ENCODE measurements at regions not wholly inside any gene's neighbourhood (a gene's known extent, or its start where the extent isn't known, plus 50 kb on each side); places are given as distances from the start of the nearest gene placed in this dataset.

DNA sequence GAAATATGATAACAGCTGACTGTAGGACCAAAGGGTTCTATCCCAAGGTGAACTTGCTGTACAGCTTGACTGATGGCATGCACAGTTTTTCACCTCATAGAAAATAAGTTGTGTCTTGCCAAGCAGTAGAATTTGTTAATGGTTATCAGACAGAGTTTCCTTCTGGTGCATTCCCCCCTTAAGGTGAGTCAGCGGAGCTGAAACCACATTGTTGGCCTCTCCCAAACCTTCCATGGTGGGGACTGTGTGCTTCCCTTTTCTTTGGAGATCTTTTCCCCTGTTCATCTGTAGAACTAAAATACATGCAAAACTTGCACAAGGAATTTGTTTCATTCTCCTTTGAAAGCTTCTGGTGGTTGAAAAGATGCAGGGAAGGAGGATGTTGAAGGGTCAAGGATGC lies 179.8 kb downstream of the FGF1 start:
- ChIA-PET SMC1A (ENCODE audit: uncharacterized antibody, unreplicated experiment) (no interaction called here), CTCF (interaction anchor here (0.7 kb wide), 1 partner anchor 81 kb away, joined by 3 read pairs; no protein-coding TSS in a partner anchor), POLR2A (no interaction called here), RAD21 (ENCODE audit: unreplicated experiment) (no interaction called here)
- H3K79me2 ChIP-seq (ENCODE audit: control insufficient read depth, insufficient read depth, low read length), result no peaks in the 10 kb centered on the region
- H3K9me3 ChIP-seq (replicated peaks; ENCODE audit: control insufficient read depth, insufficient read depth, low read length), result no peaks in the 10 kb centered on the region
- no peak overlapping the region for H3K4me2 ChIP-seq (ENCODE audit: control insufficient read depth, insufficient read depth)
- ATAC-seq, result no peak
- no peak overlapping the region for H3K9ac ChIP-seq (ENCODE audit: control insufficient read depth, insufficient read depth, low read length)
- H3K27me3 ChIP-seq (replicated peaks in 1 of 2; ENCODE audit: control insufficient read depth in 2 of 2, insufficient read depth in 2 of 2, low read length in 1 of 2), result no peaks in the 10 kb centered on the region
- 93% methylated on average over 1 of the region's 1 CpG for WGBS (ENCODE audit: insufficient coverage, insufficient replicate concordance, low lambda C conversion rate, missing lambda C conversion rate)
- H3K4me3 ChIP-seq, result no peak overlapping the region
- BruUV-seq (replicated peaks), result no TSS peak
- no peak for DNase-seq (ENCODE audit: low read depth, low spot score)
- no peak overlapping the region for H3K27ac ChIP-seq (ENCODE audit: control insufficient read depth, insufficient read depth)
- no peak for FAIRE-seq
- H2AFZ ChIP-seq (ENCODE audit: control insufficient read depth, low read depth, low read length), result no peak overlapping the region
- in situ Hi-C loops (cut with MboI) (no loop called here), intact Hi-C loops (cut with micrococcal nuclease; ENCODE audit: unreplicated experiment) (no loop called here)
- no peaks in the 10 kb centered on the region for H3K36me3 ChIP-seq (ENCODE audit: control insufficient read depth in 2 of 2, insufficient read depth in 2 of 2, low read length in 1 of 2)
- H4K20me1 ChIP-seq (ENCODE audit: control insufficient read depth, insufficient read depth), result no peaks in the 10 kb centered on the region
- no peaks in the 10 kb centered on the region for H3K4me1 ChIP-seq (ENCODE audit: control insufficient read depth, insufficient read depth, low read length)
- TF ChIP-seq PML (IDR thresholded peaks at IDR 0.05; ENCODE audit: low read length) (no peak), TCF7 (IDR thresholded peaks at IDR 0.05; ENCODE audit: borderline replicate concordance) (no peak), SRF (IDR thresholded peaks at IDR 0.05; ENCODE audit: low read depth in 2 of 2, low read length in 2 of 2) (no peak), SIX5 (IDR thresholded peaks at IDR 0.05; ENCODE audit: low read depth, low read length, severe bottlenecking) (no peak), POLR2AphosphoS2 (IDR thresholded peaks at IDR 0.05; ENCODE audit: low read depth, low read length) (no peak), RAD21 (IDR thresholded peaks at IDR 0.05; ENCODE audit: insufficient read depth, low read depth, low read length) (no peak), SPI1 (IDR thresholded peaks at IDR 0.05; ENCODE audit: borderline replicate concordance, insufficient read depth, low read depth, low read length) (no peak), SMAD5 (IDR thresholded peaks at IDR 0.05; ENCODE audit: low read depth) (no peak), ZBED1 (IDR thresholded peaks at IDR 0.05; ENCODE audit: borderline replicate concordance) (no peak)
- TF ChIP-seq, protein P1, sequence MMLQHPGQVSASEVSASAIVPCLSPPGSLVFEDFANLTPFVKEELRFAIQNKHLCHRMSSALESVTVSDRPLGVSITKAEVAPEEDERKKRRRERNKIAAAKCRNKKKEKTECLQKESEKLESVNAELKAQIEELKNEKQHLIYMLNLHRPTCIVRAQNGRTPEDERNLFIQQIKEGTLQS (IDR thresholded peaks at IDR 0.05; ENCODE audit: borderline replicate concordance, extremely low read depth, low read depth, low read length), result no peak
- TF ChIP-seq, protein P2, sequence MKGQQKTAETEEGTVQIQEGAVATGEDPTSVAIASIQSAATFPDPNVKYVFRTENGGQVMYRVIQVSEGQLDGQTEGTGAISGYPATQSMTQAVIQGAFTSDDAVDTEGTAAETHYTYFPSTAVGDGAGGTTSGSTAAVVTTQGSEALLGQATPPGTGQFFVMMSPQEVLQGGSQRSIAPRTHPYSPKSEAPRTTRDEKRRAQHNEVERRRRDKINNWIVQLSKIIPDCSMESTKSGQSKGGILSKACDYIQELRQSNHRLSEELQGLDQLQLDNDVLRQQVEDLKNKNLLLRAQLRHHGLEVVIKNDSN (IDR thresholded peaks at IDR 0.05; ENCODE audit: borderline replicate concordance, extremely low read length, insufficient read depth, low read depth, low read length), result no peak
- TF ChIP-seq, protein P3, sequence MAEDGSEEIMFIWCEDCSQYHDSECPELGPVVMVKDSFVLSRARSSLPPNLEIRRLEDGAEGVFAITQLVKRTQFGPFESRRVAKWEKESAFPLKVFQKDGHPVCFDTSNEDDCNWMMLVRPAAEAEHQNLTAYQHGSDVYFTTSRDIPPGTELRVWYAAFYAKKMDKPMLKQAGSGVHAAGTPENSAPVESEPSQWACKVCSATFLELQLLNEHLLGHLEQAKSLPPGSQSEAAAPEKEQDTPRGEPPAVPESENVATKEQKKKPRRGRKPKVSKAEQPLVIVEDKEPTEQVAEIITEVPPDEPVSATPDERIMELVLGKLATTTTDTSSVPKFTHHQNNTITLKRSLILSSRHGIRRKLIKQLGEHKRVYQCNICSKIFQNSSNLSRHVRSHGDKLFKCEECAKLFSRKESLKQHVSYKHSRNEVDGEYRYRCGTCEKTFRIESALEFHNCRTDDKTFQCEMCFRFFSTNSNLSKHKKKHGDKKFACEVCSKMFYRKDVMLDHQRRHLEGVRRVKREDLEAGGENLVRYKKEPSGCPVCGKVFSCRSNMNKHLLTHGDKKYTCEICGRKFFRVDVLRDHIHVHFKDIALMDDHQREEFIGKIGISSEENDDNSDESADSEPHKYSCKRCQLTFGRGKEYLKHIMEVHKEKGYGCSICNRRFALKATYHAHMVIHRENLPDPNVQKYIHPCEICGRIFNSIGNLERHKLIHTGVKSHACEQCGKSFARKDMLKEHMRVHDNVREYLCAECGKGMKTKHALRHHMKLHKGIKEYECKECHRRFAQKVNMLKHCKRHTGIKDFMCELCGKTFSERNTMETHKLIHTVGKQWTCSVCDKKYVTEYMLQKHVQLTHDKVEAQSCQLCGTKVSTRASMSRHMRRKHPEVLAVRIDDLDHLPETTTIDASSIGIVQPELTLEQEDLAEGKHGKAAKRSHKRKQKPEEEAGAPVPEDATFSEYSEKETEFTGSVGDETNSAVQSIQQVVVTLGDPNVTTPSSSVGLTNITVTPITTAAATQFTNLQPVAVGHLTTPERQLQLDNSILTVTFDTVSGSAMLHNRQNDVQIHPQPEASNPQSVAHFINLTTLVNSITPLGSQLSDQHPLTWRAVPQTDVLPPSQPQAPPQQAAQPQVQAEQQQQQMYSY (CRISPR knock-in tag; IDR thresholded peaks at IDR 0.05), result no peak
- TF ChIP-seq, protein P4, sequence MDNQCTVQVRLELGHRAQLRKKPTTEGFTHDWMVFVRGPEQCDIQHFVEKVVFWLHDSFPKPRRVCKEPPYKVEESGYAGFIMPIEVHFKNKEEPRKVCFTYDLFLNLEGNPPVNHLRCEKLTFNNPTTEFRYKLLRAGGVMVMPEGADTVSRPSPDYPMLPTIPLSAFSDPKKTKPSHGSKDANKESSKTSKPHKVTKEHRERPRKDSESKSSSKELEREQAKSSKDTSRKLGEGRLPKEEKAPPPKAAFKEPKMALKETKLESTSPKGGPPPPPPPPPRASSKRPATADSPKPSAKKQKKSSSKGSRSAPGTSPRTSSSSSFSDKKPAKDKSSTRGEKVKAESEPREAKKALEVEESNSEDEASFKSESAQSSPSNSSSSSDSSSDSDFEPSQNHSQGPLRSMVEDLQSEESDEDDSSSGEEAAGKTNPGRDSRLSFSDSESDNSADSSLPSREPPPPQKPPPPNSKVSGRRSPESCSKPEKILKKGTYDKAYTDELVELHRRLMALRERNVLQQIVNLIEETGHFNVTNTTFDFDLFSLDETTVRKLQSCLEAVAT (IDR thresholded peaks at IDR 0.05), result no peak
- TF ChIP-seq, protein P5, sequence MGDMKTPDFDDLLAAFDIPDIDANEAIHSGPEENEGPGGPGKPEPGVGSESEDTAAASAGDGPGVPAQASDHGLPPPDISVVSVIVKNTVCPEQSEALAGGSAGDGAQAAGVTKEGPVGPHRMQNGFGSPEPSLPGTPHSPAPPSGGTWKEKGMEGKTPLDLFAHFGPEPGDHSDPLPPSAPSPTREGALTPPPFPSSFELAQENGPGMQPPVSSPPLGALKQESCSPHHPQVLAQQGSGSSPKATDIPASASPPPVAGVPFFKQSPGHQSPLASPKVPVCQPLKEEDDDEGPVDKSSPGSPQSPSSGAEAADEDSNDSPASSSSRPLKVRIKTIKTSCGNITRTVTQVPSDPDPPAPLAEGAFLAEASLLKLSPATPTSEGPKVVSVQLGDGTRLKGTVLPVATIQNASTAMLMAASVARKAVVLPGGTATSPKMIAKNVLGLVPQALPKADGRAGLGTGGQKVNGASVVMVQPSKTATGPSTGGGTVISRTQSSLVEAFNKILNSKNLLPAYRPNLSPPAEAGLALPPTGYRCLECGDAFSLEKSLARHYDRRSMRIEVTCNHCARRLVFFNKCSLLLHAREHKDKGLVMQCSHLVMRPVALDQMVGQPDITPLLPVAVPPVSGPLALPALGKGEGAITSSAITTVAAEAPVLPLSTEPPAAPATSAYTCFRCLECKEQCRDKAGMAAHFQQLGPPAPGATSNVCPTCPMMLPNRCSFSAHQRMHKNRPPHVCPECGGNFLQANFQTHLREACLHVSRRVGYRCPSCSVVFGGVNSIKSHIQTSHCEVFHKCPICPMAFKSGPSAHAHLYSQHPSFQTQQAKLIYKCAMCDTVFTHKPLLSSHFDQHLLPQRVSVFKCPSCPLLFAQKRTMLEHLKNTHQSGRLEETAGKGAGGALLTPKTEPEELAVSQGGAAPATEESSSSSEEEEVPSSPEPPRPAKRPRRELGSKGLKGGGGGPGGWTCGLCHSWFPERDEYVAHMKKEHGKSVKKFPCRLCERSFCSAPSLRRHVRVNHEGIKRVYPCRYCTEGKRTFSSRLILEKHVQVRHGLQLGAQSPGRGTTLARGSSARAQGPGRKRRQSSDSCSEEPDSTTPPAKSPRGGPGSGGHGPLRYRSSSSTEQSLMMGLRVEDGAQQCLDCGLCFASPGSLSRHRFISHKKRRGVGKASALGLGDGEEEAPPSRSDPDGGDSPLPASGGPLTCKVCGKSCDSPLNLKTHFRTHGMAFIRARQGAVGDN (IDR thresholded peaks at IDR 0.05), result no peak

Data from GM12878 (cell line).